A549 (cell line): ENCODE measurements at regions not wholly inside any gene's neighbourhood (a gene's known extent, or its start where the extent isn't known, plus 50 kb on each side); places are given as distances from the start of the nearest gene placed in this dataset.
A peak's percentile ranks its signal among the peaks of the same experiment; 100 is the strongest.

Experiments
- ATAC-seq, 2 experiments: fragments of 200-7000 bp in 1 of 2; fragments of >200 bp in 1 of 2; cut with Nextera tagmentation in 1 of 2; cut with Tn5 transposase in 1 of 2; 3 replicates each; pipeline versions ENCODE4 v1.8.0 to v1.9.1; 2018 to 2020; ENCODE audit warnings: mild to moderate bottlenecking in 1 of 2, moderate library complexity in 1 of 2
- CTCF ChIA-PET: fragments of 300-600 bp; sonication (Branson Sonifier 250); formaldehyde crosslinking; extraction: SDS; loops from one replicate; lab custom pipeline; 2021; ENCODE audit warnings: antibody characterized with exemption, inconsistent platforms; lab: Yijun Ruan, JAX
- POLR2A ChIA-PET: fragments of 350-600 bp; formaldehyde crosslinking; extraction: SDS; loops from one replicate; lab custom pipeline; 2021; ENCODE audit warnings: antibody characterized with exemption, inconsistent platforms; lab: Yijun Ruan, JAX
- DNase-seq, 2 experiments: peaks; one replicate each; pipeline versions ENCODE4 v3.0.0 to v3.0.0-alpha.2; 2011 to 2016; ENCODE audit warnings: low read depth in 1 of 2, low spot score in 1 of 2
- FAIRE-seq: peaks from 2 replicates; lab custom pipeline; 2011; peaks lifted over from hg19 to GRCh38; lab: Jason Lieb, UNC
- H3K27ac ChIP-seq, 2 experiments: fragments of >200 bp; sonication (Bioruptor Twin); formaldehyde crosslinking; 3 replicates each; pipeline ENCODE4 v1.5.1; 2016 to 2017
- H3K4me1 ChIP-seq: fragments of >200 bp; sonication (Bioruptor Twin); formaldehyde crosslinking; 3 replicates; pipeline ENCODE4 v1.6.1; 2016
- H3K4me2 ChIP-seq: fragments of >200 bp; sonication (Bioruptor Twin); formaldehyde crosslinking; 3 replicates; pipeline ENCODE4 v1.6.1; 2016
- H3K4me3 ChIP-seq: fragments of >200 bp; sonication (Bioruptor Twin); formaldehyde crosslinking; 3 replicates; pipeline ENCODE4 v1.5.1; 2016
- H3K9me3 ChIP-seq: fragments of >200 bp; sonication (Bioruptor Twin); formaldehyde crosslinking; 3 replicates; pipeline ENCODE4 v1.6.1; 2016
- CBX2 ChIP-seq: fragments of 200-600 bp; sonication (generic); IDR thresholded peaks from 2 replicates; pipeline ENCODE4 v1.6.1; 2016; ENCODE audit warnings: low read depth, mild to moderate bottlenecking, borderline replicate concordance
- CEBPB ChIP-seq, 2 experiments: fragments of >200 bp in 1 of 2; sonication (Bioruptor Twin) in 1 of 2; formaldehyde crosslinking in 1 of 2; IDR thresholded peaks; 2 replicates each; pipeline ENCODE4 v1.6.1; 2012 to 2016
- CHD4 ChIP-seq: fragments of 200-600 bp; sonication (generic); IDR thresholded peaks from 2 replicates; pipeline ENCODE4 v1.6.1; 2016; ENCODE audit warnings: antibody characterized with exemption, mild to moderate bottlenecking, borderline replicate concordance
- EHF ChIP-seq: fragments of 250-450 bp; sonication (Bioruptor Pico); IDR thresholded peaks from 2 replicates; pipeline ENCODE4 v1.5.0; 2020; ENCODE audit warnings: mild to moderate bottlenecking
- EP300 ChIP-seq, 2 experiments: fragments of >200 bp; sonication (Bioruptor Twin); formaldehyde crosslinking; IDR thresholded peaks; 2 replicates in 1 of 2; 3 replicates in 1 of 2; pipeline ENCODE4 v1.6.1; 2016 to 2017
- GATA3 ChIP-seq: IDR thresholded peaks from 2 replicates; pipeline ENCODE4 v1.6.1; 2012; ENCODE audit warnings: borderline replicate concordance
- HOXB13 ChIP-seq: fragments of 250-450 bp; sonication (Bioruptor Pico); IDR thresholded peaks from 2 replicates; pipeline ENCODE4 v1.5.0; 2020; ENCODE audit warnings: low read depth, mild to moderate bottlenecking, moderate library complexity
- HOXB5 ChIP-seq: fragments of 250-450 bp; sonication (Bioruptor Pico); IDR thresholded peaks from 2 replicates; pipeline ENCODE4 v1.5.0; 2020; ENCODE audit warnings: mild to moderate bottlenecking, moderate library complexity
- PHF8 ChIP-seq: fragments of 200-600 bp; sonication (generic); IDR thresholded peaks from 2 replicates; pipeline ENCODE4 v1.6.1; 2016; ENCODE audit warnings: low read depth, mild to moderate bottlenecking, antibody characterized with exemption, moderate library complexity, borderline replicate concordance
- POLR2AphosphoS2 ChIP-seq: conservative IDR thresholded peaks from 2 replicates; pipeline ENCODE4 v1.6.1; 2012; ENCODE audit warnings: low read length, improper control_type of control experiment, inconsistent platforms
- RAD21 ChIP-seq, 2 experiments: fragments of >200 bp in 1 of 2; sonication (Bioruptor Twin) in 1 of 2; formaldehyde crosslinking in 1 of 2; IDR thresholded peaks in 1 of 2; conservative IDR thresholded peaks in 1 of 2; 2 replicates in 1 of 2; 3 replicates in 1 of 2; pipeline ENCODE4 v1.6.1; 2012 to 2018; ENCODE audit warnings: inconsistent platforms in 1 of 2
- SMC3 ChIP-seq: fragments of >200 bp; sonication (Bioruptor Twin); formaldehyde crosslinking; IDR thresholded peaks from 3 replicates; pipeline ENCODE4 v1.6.1; 2018; ENCODE audit warnings: inconsistent platforms
- TP53 ChIP-seq: fragments of 250-450 bp; sonication (Bioruptor Pico); IDR thresholded peaks from 2 replicates; pipeline ENCODE4 v1.5.0; 2021; ENCODE audit warnings: mild to moderate bottlenecking, moderate library complexity
- ZFP36 ChIP-seq: fragments of 450-650 bp; IDR thresholded peaks from 2 replicates; pipeline ENCODE4 v1.6.1; 2014; ENCODE audit warnings: borderline replicate concordance; ENCODE audit not compliant: partially characterized antibody
- WGBS: methylation state at CpG from one replicate; pipeline ENCODE4 v1.1.6; 2017; ENCODE audit errors: missing lambda C conversion rate; 5-methylcytosine and 5-hydroxymethylcytosine counted together
- TF ChIP-seq, protein P1 (sequence below): fragments of >200 bp; sonication (Bioruptor Twin); formaldehyde crosslinking; IDR thresholded peaks from 3 replicates; pipeline ENCODE4 v1.6.1; 2016
- TF ChIP-seq, protein P2 (sequence below): fragments of 250-450 bp; sonication (Bioruptor Pico); IDR thresholded peaks from 2 replicates; pipeline ENCODE4 v1.5.0; 2020; ENCODE audit warnings: low read depth, mild to moderate bottlenecking, moderate library complexity

DNA sequence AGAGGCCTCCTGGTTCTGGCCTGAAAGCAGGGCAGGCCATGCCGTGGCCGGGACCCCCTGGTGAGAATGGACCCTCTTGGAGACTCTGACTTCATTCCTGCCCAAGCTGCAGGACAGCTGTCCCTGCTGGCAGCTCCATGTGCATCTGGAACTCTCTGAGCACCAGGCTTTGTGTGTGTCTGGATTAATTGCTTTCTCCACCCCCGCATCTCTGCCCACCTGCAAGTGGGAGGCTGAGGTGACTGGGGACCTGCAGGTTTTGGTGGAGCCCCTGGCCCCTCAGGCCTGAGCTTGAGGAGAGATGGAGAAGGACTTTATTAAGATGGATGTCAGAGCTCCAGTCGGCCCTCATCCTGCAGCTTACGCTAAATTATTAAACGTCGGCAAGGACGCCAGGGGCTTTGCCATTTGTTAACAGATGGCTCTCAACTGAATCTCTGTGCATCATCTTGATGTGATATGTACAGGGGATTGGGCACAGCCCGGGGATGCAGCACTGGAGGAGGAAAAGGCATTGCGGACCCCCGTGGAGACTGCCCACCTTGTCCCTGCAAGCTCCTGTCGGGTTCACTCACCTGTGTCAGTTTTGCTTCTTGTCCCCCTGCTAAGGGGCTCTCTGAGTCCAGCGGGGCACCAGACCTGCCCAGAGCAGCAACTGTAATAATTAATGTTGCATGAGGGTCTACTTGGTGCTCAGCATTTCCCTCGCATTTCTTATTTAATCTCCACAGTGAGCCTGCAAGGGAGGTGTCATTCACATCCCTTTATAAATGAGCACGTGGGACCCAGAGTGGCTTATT is 154.1 kb upstream of the RPL38 start:
- no peak for TF ChIP-seq HOXB5
- TF ChIP-seq, all 56 proteins: peak for 0
- H3K9me3 ChIP-seq = no peaks in the 10 kb centered on the region
- FAIRE-seq (no peak), DNase-seq (no peak), ATAC-seq (no peak)
- no peak overlapping the region for H3K27ac ChIP-seq
- CTCF ChIA-PET = interaction anchor here (0.7 to 1.4 kb wide), 6 partner anchors 11 to 407 kb away, joined by 3 to 4 read pairs (median 3); no protein-coding TSS in a partner anchor
- H3K4me2 ChIP-seq = no peak overlapping the region
- H3K4me1 ChIP-seq = no peaks in the 10 kb centered on the region
- no peak overlapping the region for H3K4me3 ChIP-seq
- POLR2A ChIA-PET = no interaction called here
- WGBS = 47% methylated on average over 15 of the region's 15 CpGs

DNA sequence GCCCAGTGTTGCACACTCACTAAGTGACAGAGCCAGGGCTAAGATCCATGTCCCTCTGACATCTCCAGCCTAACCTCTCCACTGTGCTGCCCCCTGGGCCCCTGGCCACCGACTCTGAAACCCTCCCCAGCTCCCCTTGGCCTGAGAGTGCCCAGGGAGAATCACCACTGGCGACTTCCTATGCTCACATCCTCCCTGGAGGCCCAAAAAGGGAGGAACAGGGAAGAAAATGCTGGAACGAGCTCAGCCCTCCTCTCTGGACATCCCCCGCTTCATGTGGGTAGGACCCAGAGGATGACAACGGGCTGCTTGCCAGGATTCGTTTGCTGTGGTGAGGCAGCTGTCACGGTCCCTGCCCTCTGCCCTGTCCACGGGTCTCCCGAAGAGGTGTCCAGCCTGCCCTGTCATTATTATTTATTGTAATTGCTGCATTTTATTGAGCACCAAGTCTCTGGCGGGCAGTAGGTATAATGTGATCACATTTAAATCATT is 153.5 kb upstream of the RPL38 start:
- H3K9me3 ChIP-seq = no peaks in the 10 kb centered on the region
- WGBS = 26% methylated on average over 10 of the region's 10 CpGs
- DNase-seq (no peak), ATAC-seq (no peak), FAIRE-seq (no peak)
- POLR2A ChIA-PET = no interaction called here
- TF ChIP-seq POLR2AphosphoS2 = no peak
- TF ChIP-seq, protein P1, sequence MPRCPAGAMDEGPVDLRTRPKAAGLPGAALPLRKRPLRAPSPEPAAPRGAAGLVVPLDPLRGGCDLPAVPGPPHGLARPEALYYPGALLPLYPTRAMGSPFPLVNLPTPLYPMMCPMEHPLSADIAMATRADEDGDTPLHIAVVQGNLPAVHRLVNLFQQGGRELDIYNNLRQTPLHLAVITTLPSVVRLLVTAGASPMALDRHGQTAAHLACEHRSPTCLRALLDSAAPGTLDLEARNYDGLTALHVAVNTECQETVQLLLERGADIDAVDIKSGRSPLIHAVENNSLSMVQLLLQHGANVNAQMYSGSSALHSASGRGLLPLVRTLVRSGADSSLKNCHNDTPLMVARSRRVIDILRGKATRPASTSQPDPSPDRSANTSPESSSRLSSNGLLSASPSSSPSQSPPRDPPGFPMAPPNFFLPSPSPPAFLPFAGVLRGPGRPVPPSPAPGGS = no peak
- H3K4me2 ChIP-seq = no peak overlapping the region
- CTCF ChIA-PET = interaction anchor here (0.6 to 1.4 kb wide), 3 partner anchors 14 to 407 kb away, joined by 3 read pairs; no protein-coding TSS in a partner anchor
- no peaks in the 10 kb centered on the region for H3K4me1 ChIP-seq
- no peak overlapping the region for H3K27ac ChIP-seq
- no peak overlapping the region for H3K4me3 ChIP-seq

DNA sequence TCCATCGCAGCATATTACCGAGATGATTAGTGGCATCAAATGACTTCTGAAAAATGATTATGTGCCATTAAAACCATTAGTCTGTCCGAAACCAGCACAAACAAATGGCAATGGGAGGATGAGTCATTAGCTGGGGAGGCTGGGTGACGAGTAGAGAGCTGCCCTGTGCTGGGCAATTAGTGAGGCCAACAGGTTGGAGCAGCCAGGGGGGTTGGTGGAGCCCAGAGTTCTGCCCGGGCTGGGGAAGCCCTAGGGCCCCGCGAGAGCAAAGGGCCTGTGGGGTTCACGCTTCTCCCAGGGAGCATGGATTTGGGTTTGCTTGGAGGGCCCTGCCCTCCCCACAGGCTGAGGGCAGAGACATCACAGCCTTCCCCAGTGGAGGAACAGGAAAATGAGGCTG is 152.1 kb upstream of the RPL38 start:
- no peak; a peak in 1 of 6 replicates for ATAC-seq
- WGBS = 50% methylated on average over 8 of the region's 8 CpGs

DNA sequence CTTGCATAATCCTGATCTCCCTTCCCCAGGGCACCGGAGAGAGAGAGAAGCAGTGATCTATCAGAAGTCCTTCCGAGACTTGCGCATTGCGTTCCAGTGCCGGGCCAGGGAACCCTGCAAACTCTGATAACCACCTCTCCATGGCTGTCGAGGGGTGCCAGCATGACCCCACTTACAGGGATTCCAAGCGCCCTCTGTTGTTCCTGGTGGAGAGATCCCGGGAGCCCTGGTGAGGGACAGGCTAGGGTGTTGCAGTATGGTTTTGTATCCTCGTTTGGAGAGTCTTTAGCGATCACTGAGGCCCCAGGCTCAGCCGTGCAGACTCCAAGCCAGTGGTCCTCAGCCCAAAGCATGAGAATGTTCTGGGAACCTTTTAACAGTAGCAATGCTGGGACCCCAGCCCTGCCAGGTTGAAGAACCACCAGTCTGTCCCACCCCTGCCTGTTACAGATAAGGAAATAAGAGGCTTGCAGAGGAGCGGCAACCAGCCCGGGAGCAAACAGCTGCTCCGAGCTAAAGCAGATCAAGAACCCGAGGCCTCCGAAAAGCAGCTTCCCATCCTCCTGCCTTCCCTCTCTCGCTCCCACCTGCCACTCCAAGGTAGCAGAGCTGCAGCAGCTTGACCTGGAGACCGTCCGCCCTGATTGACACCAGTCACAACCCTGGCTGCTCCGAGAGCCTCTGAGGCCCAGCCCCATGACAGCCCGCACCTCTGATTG is 150.3 kb upstream of the RPL38 start:
- FAIRE-seq = no peak
- POLR2A ChIA-PET = no interaction called here

More for the DNA sequence above, 152.1 kb upstream of the RPL38 start:
- POLR2A ChIA-PET = no interaction called here
- no peaks in the 10 kb centered on the region for H3K4me1 ChIP-seq
- DNase-seq (no peak), FAIRE-seq (no peak)
- no peak overlapping the region for H3K4me3 ChIP-seq
- no peak overlapping the region for H3K27ac ChIP-seq
- H3K4me2 ChIP-seq = no peak overlapping the region
- no peaks in the 10 kb centered on the region for H3K9me3 ChIP-seq
- CTCF ChIA-PET = interaction anchor here (1.0 to 2.9 kb wide), 2 partner anchors 12 kb away, joined by 3 to 9 read pairs; no protein-coding TSS in a partner anchor
- TF ChIP-seq EHF (CRISPR knock-in tag) (no peak), RAD21 (conservative IDR thresholded peaks at IDR 0.05 in 1 of 2, IDR thresholded peaks at IDR 0.05 in 1 of 2) (no peak), CEBPB (IDR thresholded peaks at IDR 0.05) (no peak), PHF8 (no peak), CHD4 (no peak), HOXB13 (CRISPR knock-in tag) (no peak)
- TF ChIP-seq, protein P2, sequence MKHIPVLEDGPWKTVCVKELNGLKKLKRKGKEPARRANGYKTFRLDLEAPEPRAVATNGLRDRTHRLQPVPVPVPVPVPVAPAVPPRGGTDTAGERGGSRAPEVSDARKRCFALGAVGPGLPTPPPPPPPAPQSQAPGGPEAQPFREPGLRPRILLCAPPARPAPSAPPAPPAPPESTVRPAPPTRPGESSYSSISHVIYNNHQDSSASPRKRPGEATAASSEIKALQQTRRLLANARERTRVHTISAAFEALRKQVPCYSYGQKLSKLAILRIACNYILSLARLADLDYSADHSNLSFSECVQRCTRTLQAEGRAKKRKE (CRISPR knock-in tag) = no peak

More for the DNA sequence above, 150.3 kb upstream of the RPL38 start:
- H3K4me1 ChIP-seq = no peaks in the 10 kb centered on the region
- TF ChIP-seq, protein P1 = no peak
- TF ChIP-seq EP300 (IDR thresholded peaks at IDR 0.05) = no peak
- no peak for TF ChIP-seq TP53 (CRISPR knock-in tag)
- no peak for TF ChIP-seq GATA3
- TF ChIP-seq ZFP36 = no peak
- TF ChIP-seq SMC3 = no peak
- TF ChIP-seq CBX2 = no peak
- peak in 1 of 2 experiments; percentile 28; a peak in 1 of 5 replicates for TF ChIP-seq RAD21 (conservative IDR thresholded peaks at IDR 0.05 in 1 of 2, IDR thresholded peaks at IDR 0.05 in 1 of 2)
- H3K4me3 ChIP-seq = no peak overlapping the region
- H3K27ac ChIP-seq = no peak overlapping the region
- CTCF ChIA-PET = interaction anchor here (0.6 to 2.9 kb wide), 3 partner anchors 8 to 1496 kb away, joined by 3 to 9 read pairs (median 3); no protein-coding TSS in a partner anchor
- peak; percentile 48 to 66; a peak in 3 of 6 replicates for ATAC-seq
- no peak for DNase-seq
- no peak overlapping the region for H3K4me2 ChIP-seq
- 0 out of 3 replicates have a peak, but pooled peaks cover 5% of the 10 kb centered on the region for H3K9me3 ChIP-seq
- WGBS = 38% methylated on average over 21 of the region's 21 CpGs
